ENCODE measurements at regions not wholly inside any gene's neighbourhood (a gene's known extent, or its start where the extent isn't known, plus 50 kb on each side); places are given as distances from the start of the nearest gene placed in this dataset.

DNA sequence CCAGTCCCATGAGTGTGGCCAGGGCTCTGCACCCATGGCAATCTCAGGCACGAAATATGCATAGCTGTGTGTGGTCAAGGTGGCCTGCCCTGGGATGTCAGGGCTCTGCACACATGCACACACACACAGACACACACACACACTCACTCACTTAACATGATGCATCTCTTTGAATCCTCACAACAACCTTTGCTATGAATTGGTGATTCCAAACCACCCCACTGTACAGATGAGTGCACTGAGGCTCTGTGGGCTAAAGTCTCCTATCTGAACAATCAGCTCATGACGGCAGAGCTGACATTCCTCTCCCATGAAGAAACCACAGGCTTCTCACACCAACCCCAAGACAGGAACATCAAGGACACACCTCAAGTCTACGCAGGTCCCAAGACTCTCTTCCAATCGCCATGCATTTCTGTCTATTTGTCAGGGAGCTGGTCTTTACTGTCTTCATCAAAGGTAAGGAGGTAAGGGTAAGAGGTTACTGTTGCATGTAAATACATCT is 131.6 kb downstream of the ETS2 start:
- TF ChIP-seq EZH2 (IDR thresholded peaks at IDR 0.05), result no peak
- TF ChIP-seq POLR2AphosphoS5 (IDR thresholded peaks at IDR 0.05; ENCODE audit: borderline replicate concordance, low read depth, low read length), result no peak
